ENCODE measurements at regions not wholly inside any gene's neighbourhood (a gene's known extent, or its start where the extent isn't known, plus 50 kb on each side); places are given as distances from the start of the nearest gene placed in this dataset.

GRCh38 chr5:105536675-105537074, 1974.1 kb upstream of the NUDT12 start:
- Histone ChIP-seq H3K9me3 (no peaks in the 10 kb centered on the region), H3K4me1 (no peaks in the 10 kb centered on the region), H3K36me3 (no peaks in the 10 kb centered on the region), H3K27ac (no peak overlapping the region), H3K27me3 (no peaks in the 10 kb centered on the region), H3K4me3 (no peak overlapping the region)
- DNase-seq (no peak), ATAC-seq (ENCODE audit: low FRiP score in 2 of 2) (no peak)
- TF ChIP-seq EP300 (IDR thresholded peaks at IDR 0.05) (no peak), POLR2AphosphoS5 (IDR thresholded peaks at IDR 0.05) (no peak), CTCF (IDR thresholded peaks at IDR 0.05) (no peak), POLR2A (IDR thresholded peaks at IDR 0.05) (no peak)

GRCh38 chr5:105530716-105531261, 1968.2 kb upstream of the NUDT12 start:
- no peaks in the 10 kb centered on the region for H3K36me3 ChIP-seq
- TF ChIP-seq CTCF (IDR thresholded peaks at IDR 0.05) (no peak), EP300 (IDR thresholded peaks at IDR 0.05) (no peak), POLR2A (IDR thresholded peaks at IDR 0.05) (no peak)
- DNase-seq (no peak), ATAC-seq (ENCODE audit: low FRiP score in 2 of 2) (no peak)
- WGBS, 2 donors, result 56 to 61% methylated on average over 3 of the region's 3 CpGs
- peaks cover 0 to 12% (median 6%) of the 10 kb centered on the region in 4 donors for H3K9me3 ChIP-seq
- H3K4me1 ChIP-seq, result no peaks in the 10 kb centered on the region
- no peak overlapping the region for H3K4me3 ChIP-seq
- no peaks in the 10 kb centered on the region for H3K27me3 ChIP-seq
- H3K27ac ChIP-seq, result no peak overlapping the region

- no peaks in the 10 kb centered on the region for H3K4me1 ChIP-seq
- no peaks in the 10 kb centered on the region for H3K27me3 ChIP-seq
- DNase-seq, result no peak
- no peak for ATAC-seq (ENCODE audit: low FRiP score in 2 of 2)
- no peak overlapping the region for H3K27ac ChIP-seq
- H3K4me3 ChIP-seq, result no peak overlapping the region
- 60 to 70% methylated on average over 5 of the region's 5 CpGs for WGBS, 2 donors
- H3K9me3 ChIP-seq, result peaks cover 0 to 12% (median 6%) of the 10 kb centered on the region in 4 donors
- TF ChIP-seq EP300 (IDR thresholded peaks at IDR 0.05) (no peak), POLR2AphosphoS5 (IDR thresholded peaks at IDR 0.05) (no peak), POLR2A (IDR thresholded peaks at IDR 0.05) (no peak), CTCF (IDR thresholded peaks at IDR 0.05) (no peak)
- H3K36me3 ChIP-seq, result no peaks in the 10 kb centered on the region
These were observed 1967.3 kb upstream of the NUDT12 start for GRCh38 chr5:105529851-105530250.

- H3K4me3 ChIP-seq, result no peak overlapping the region
- H3K9me3 ChIP-seq, result no peaks in the 10 kb centered on the region
- no peak for DNase-seq
- H3K36me3 ChIP-seq, result no peaks in the 10 kb centered on the region
- no peak overlapping the region for H3K27ac ChIP-seq
- ATAC-seq (ENCODE audit: low FRiP score in 2 of 2), result no peak
- WGBS, 2 donors, result 44 to 58% methylated on average over 2 of the region's 2 CpGs
- no peaks in the 10 kb centered on the region for H3K27me3 ChIP-seq
- no peak for TF ChIP-seq CTCF (IDR thresholded peaks at IDR 0.05)
- no peak for TF ChIP-seq EP300 (IDR thresholded peaks at IDR 0.05)
- no peak for TF ChIP-seq POLR2AphosphoS5 (IDR thresholded peaks at IDR 0.05)
- TF ChIP-seq POLR2A (IDR thresholded peaks at IDR 0.05), result no peak
- no peaks in the 10 kb centered on the region for H3K4me1 ChIP-seq
These were observed 1945.9 kb upstream of the NUDT12 start for GRCh38 chr5:105508519-105508918.

- ATAC-seq (ENCODE audit: low FRiP score in 2 of 2) (no peak), DNase-seq (no peak)
- Histone ChIP-seq H3K27me3 (no peaks in the 10 kb centered on the region), H3K9me3 (no peaks in the 10 kb centered on the region), H3K36me3 (no peaks in the 10 kb centered on the region), H3K4me1 (no peaks in the 10 kb centered on the region), H3K27ac (no peak overlapping the region), H3K4me3 (no peak overlapping the region)
- 49 to 64% methylated on average over 2 of the region's 2 CpGs for WGBS, 2 donors
- TF ChIP-seq POLR2A (IDR thresholded peaks at IDR 0.05), result no peak
- TF ChIP-seq CTCF (IDR thresholded peaks at IDR 0.05), result peak in 1 of 6 experiments; percentile 13
These were observed 1944.2 kb upstream of the NUDT12 start for GRCh38 chr5:105506692-105507277.
